NCI-H128 (cell line): ENCODE measurements at regions not wholly inside any gene's neighbourhood (a gene's known extent, or its start where the extent isn't known, plus 50 kb on each side); places are given as distances from the start of the nearest gene placed in this dataset.

Experiments
- DNase-seq: peaks from one replicate; lab custom pipeline; 2025; ENCODE audit not compliant: unreplicated experiment; lab: John Stamatoyannopoulos, UW

- no peak for DNase-seq
These were observed 146.6 kb upstream of the CPEB2 start for GRCh38 chr4:14855719-14856061.

GRCh38 chr4:14856062-14856933 is 146.0 kb upstream of the CPEB2 start:
- DNase-seq: no peak

- no peak for DNase-seq
These were observed 145.4 kb upstream of the CPEB2 start for GRCh38 chr4:14856934-14857235.

GRCh38 chr4:14857475-14857874 is 144.8 kb upstream of the CPEB2 start:
- DNase-seq: no peak

- no peak for DNase-seq
These were observed 144.3 kb upstream of the CPEB2 start for GRCh38 chr4:14857981-14858380.

- no peak for DNase-seq
These were observed 139.4 kb upstream of the CPEB2 start for GRCh38 chr4:14862891-14863290.

GRCh38 chr4:14863418-14864364 is 138.6 kb upstream of the CPEB2 start:
- DNase-seq: no peak

GRCh38 chr4:14864365-14865030 is 137.8 kb upstream of the CPEB2 start:
- no peak for DNase-seq

- DNase-seq: no peak
These were observed 137.3 kb upstream of the CPEB2 start for GRCh38 chr4:14865031-14865366.

GRCh38 chr4:14865804-14866203 is 136.5 kb upstream of the CPEB2 start:
- DNase-seq: no peak

GRCh38 chr4:14867847-14868246 is 134.4 kb upstream of the CPEB2 start:
- DNase-seq: no peak

- no peak for DNase-seq
These were observed 133.6 kb upstream of the CPEB2 start for GRCh38 chr4:14868426-14869395.

- DNase-seq: no peak
These were observed 130.4 kb upstream of the CPEB2 start for GRCh38 chr4:14871676-14872430.

GRCh38 chr4:14874990-14875389 is 127.3 kb upstream of the CPEB2 start:
- no peak for DNase-seq

GRCh38 chr4:14877246-14878225 is 124.7 kb upstream of the CPEB2 start:
- no peak for DNase-seq

GRCh38 chr4:14878681-14879080 is 123.6 kb upstream of the CPEB2 start:
- DNase-seq: no peak

GRCh38 chr4:14879683-14880082 is 122.6 kb upstream of the CPEB2 start:
- DNase-seq: no peak

- DNase-seq: no peak
These were observed 121.5 kb upstream of the CPEB2 start for GRCh38 chr4:14880805-14881204.

- no peak for DNase-seq
These were observed 119.1 kb upstream of the CPEB2 start for GRCh38 chr4:14883166-14883565.
